Memory B cell (primary cell): ENCODE measurements at regions not wholly inside any gene's neighbourhood (a gene's known extent, or its start where the extent isn't known, plus 50 kb on each side); places are given as distances from the start of the nearest gene placed in this dataset.

Source experiments
- ATAC-seq: fragments of 150-1000 bp; cut with Tn5 transposase; 2 replicates; pipeline ENCODE4 v1.10.0; 2021; ENCODE audit warnings: low read depth, mild to moderate bottlenecking, moderate library complexity
- DNase-seq, 2 donors: peaks; one replicate each; pipeline ENCODE4 v3.0.0; 2022; ENCODE audit warnings: low spot score in 2 of 2
- H3K27ac Mint-ChIP-seq: one replicate; pipeline ENCODE4 v1.8.0; 2022; ENCODE audit warnings: mild to moderate bottlenecking, moderate library complexity, mixed read lengths
- H3K27me3 Mint-ChIP-seq: one replicate; pipeline ENCODE4 v1.8.0; 2022; ENCODE audit warnings: mixed read lengths
- H3K36me3 Mint-ChIP-seq: one replicate; pipeline ENCODE4 v1.8.0; 2022; ENCODE audit warnings: mild to moderate bottlenecking, mixed read lengths
- H3K4me1 Mint-ChIP-seq: one replicate; pipeline ENCODE4 v1.8.0; 2022; ENCODE audit warnings: mixed read lengths
- H3K4me3 Mint-ChIP-seq: one replicate; pipeline ENCODE4 v1.8.0; 2022; ENCODE audit warnings: mild to moderate bottlenecking, moderate library complexity, mixed read lengths
- H3K9me3 Mint-ChIP-seq: one replicate; pipeline ENCODE4 v1.8.0; 2022; ENCODE audit warnings: mixed read lengths

DNA sequence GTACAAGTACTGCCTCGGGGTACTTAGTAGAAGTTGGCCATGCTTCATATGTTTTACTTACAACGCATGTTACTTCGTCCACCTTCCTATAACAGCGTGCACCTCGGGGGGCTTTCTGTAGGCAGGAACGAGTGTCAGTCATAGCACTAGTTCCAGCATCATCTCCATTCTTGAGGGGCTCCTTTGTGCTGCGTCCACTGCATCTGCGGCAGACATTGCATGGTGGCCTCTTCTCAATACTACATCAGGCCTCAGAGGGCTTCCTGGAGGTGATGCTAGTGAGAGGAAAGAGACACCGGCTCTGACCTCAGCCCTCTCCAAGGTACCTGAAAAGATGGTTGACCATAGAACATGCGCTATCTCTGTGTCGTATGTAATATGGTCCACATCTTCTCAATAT, 121.2 kb upstream of the RTL1 start:
- no peak overlapping the region for H3K4me3 Mint-ChIP-seq
- H3K4me1 Mint-ChIP-seq = no peaks in the 10 kb centered on the region
- ATAC-seq = no peak
- no peak overlapping the region for H3K27ac Mint-ChIP-seq
- H3K9me3 Mint-ChIP-seq = peaks cover 10% of the 10 kb centered on the region
- H3K27me3 Mint-ChIP-seq = peaks cover 12% of the 10 kb centered on the region
- no peak for DNase-seq
- peaks cover 5% of the 10 kb centered on the region for H3K36me3 Mint-ChIP-seq

DNA sequence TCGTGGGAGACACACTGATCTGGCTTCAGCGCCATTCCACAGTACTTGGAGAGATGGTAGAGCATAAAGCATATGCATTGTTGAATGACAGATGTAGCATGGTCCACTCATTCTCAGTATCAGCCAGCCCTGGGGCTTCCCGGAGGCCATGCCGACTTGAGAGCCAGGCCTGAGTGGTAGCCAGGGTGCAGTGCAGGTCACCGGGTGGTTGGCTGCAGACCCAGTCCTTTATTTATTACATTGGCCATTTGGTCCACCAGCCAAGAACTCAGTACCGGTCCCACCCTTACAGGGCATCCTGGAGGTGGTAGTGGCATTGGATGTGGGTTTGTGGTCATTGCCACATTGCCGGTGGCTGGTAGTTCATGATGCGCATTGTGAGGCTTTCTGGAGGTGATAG, 121.6 kb upstream of the RTL1 start:
- DNase-seq (no peak), ATAC-seq (no peak)
- no peak overlapping the region for H3K4me3 Mint-ChIP-seq
- peaks cover 6% of the 10 kb centered on the region for H3K9me3 Mint-ChIP-seq
- no peaks in the 10 kb centered on the region for H3K4me1 Mint-ChIP-seq
- no peak overlapping the region for H3K27ac Mint-ChIP-seq
- H3K27me3 Mint-ChIP-seq = peaks cover 7% of the 10 kb centered on the region
- peaks cover 5% of the 10 kb centered on the region for H3K36me3 Mint-ChIP-seq

DNA sequence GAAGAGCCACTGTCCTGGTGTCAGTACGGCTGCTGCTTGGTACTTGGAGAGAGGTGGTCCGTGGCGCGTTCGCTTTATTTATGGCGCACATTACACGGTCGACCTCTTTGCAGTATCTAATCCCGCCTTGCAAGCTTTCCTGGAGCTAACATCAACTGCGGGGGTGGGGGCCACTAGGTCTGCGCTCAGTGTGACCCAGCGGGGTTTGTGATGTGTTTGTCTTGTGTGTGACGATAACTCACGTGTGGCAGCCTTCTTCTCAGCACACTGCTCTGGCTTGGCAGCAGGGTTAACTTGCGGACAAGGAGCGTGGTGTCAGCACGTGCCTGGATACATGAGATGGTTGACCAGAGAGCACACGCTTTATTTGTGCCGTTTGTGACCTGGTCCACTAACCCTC, 122.2 kb upstream of the RTL1 start:
- peaks cover under 1% of the 10 kb centered on the region for H3K36me3 Mint-ChIP-seq
- ATAC-seq = no peak

DNA sequence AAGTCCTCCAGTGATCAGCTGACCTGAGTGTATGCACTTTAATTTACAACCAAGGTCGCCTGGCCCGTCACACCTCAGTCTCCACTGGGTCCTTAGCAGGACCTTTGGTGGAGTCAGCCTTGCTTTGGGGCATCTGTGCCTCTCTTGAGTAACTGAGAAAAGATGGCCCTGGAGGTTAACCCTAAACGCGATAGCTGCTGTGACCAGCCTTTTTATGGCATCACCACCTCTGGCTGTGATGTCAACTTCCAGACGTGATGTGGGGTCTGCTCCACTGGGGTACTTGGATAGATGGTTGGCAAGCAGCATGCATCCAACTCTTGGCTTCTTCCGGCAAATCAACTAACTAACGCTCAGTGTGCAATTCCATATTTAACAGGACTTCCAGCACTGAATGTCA, 122.8 kb upstream of the RTL1 start:
- Mint-ChIP-seq H3K27me3 (peaks cover 1% of the 10 kb centered on the region), H3K4me1 (no peaks in the 10 kb centered on the region), H3K9me3 (no peaks in the 10 kb centered on the region), H3K36me3 (no peaks in the 10 kb centered on the region), H3K27ac (no peak overlapping the region), H3K4me3 (no peak overlapping the region)
- ATAC-seq (no peak), DNase-seq (no peak)

More for the DNA sequence above, 122.2 kb upstream of the RTL1 start:
- no peaks in the 10 kb centered on the region for H3K4me1 Mint-ChIP-seq
- no peak overlapping the region for H3K27ac Mint-ChIP-seq
- peaks cover 2% of the 10 kb centered on the region for H3K27me3 Mint-ChIP-seq
- H3K4me3 Mint-ChIP-seq = no peak overlapping the region
- DNase-seq = no peak
- H3K9me3 Mint-ChIP-seq = peaks cover under 1% of the 10 kb centered on the region

DNA sequence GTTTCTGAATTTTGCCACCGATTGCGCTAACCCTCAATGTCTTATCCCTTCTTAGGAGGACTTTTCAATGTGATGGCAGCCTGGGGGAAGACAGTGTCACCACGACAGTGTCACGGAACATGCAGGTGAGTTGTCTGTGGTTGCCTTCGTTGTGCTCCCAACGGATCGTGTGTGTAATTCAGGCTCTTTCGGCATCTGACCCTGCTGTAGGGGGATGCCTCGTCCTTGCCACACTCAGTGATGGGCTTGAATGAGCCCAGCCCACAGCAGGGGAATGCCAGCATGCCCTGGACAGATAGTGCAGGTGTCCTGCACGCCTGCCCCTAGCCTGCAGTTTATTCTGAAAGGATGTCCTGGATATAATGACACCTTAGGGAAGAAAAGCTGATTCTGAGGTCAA, 123.8 kb upstream of the RTL1 start:
- Mint-ChIP-seq H3K9me3 (no peaks in the 10 kb centered on the region), H3K36me3 (no peaks in the 10 kb centered on the region), H3K4me1 (no peaks in the 10 kb centered on the region), H3K27me3 (peaks cover 1% of the 10 kb centered on the region), H3K4me3 (no peak overlapping the region), H3K27ac (no peak overlapping the region)
- DNase-seq (no peak), ATAC-seq (no peak)

DNA sequence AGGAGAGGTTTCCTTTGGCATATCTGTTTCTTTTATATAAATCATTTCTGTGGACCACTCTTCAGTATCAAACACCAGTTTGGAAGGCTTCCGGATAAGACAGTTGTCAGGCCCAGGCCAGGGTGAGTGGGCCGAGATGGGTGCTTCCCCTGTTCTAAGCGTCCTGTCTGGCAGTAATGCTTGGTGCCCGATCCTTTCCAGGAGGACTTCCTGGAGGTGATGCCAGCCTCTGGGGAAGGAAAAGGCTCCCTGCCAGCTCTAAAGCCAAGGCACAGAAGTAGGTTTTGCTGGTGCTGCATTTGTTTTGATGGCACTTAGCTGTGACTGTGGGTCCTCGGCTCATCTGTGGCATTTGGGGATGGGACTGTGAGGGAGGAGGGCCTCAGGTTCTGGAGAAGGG, 124.4 kb upstream of the RTL1 start:
- no peaks in the 10 kb centered on the region for H3K4me1 Mint-ChIP-seq
- no peaks in the 10 kb centered on the region for H3K9me3 Mint-ChIP-seq
- ATAC-seq (no peak), DNase-seq (no peak)
- H3K27me3 Mint-ChIP-seq = no peaks in the 10 kb centered on the region
- H3K4me3 Mint-ChIP-seq = no peak overlapping the region
- H3K36me3 Mint-ChIP-seq = no peaks in the 10 kb centered on the region
- H3K27ac Mint-ChIP-seq = no peak overlapping the region

DNA sequence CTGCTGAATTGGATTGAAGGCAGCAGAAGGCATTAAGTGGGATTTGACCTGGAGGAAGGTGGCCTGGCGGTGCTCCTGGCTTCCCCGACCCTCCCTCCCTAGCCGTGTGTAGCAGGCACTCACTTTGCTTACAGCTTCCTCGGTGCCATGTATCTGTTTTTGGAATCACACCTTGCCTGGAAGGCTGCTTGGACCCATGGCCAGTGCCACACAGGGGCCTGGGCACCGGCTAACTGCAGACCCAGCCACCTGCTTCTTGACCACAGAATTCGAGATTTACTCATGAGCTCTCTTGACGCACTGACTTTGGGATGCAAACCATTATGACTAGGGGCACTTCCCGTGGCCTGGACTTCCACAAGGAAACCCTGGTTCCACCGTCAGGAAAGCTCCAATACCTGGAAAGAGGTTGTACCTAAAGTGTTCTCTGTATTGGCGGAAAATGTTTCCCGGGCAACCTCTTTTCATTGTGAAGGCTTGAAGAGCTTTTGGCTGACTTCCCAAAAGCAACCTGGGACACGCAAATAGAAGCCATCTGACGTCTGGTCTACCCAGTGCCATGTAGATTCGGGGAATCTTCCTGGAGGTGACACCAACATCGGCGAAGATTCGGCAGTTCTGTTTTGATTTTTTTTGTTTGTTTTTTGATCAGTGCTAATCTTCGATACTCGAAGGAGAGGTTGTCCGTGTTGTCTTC, 125.6 kb upstream of the RTL1 start:
- Mint-ChIP-seq H3K4me1 (no peaks in the 10 kb centered on the region), H3K27me3 (no peaks in the 10 kb centered on the region), H3K27ac (no peak overlapping the region), H3K36me3 (no peaks in the 10 kb centered on the region), H3K9me3 (no peaks in the 10 kb centered on the region), H3K4me3 (no peak overlapping the region)
- DNase-seq = no peak
- no peak for ATAC-seq

DNA sequence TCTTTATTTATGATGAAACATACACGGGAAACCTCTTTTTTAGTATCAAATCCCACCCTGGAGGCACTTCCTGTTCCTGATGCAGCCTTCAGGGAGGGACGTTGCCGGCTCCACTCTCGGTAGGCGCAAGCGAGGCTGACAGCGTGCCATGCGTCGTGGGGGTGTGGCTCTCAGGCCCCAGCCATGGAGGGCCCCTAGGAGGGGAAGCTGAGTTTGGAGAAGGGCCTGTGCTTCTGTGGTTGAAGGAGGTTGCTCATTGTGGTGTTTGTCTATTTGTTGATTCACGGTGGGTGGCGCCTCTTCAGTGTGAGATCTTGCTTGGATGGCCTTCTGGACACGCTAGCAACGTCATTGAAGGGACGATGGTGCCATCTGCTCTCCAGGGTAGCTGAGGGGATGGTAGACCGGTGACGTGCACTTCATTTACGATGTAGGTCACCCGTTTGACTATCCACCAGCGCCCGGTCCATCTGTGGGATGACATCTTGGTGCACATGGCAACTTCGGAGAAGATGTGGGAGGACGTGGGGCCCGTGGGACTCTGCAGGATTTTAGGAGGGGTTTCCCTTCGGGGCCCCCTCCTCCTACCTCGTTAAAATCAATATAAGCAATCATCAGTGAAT, 126.3 kb upstream of the RTL1 start:
- Mint-ChIP-seq H3K27ac (no peak overlapping the region), H3K4me1 (no peaks in the 10 kb centered on the region), H3K36me3 (no peaks in the 10 kb centered on the region), H3K27me3 (no peaks in the 10 kb centered on the region), H3K4me3 (no peak overlapping the region), H3K9me3 (no peaks in the 10 kb centered on the region)
- ATAC-seq (no peak), DNase-seq (no peak)

DNA sequence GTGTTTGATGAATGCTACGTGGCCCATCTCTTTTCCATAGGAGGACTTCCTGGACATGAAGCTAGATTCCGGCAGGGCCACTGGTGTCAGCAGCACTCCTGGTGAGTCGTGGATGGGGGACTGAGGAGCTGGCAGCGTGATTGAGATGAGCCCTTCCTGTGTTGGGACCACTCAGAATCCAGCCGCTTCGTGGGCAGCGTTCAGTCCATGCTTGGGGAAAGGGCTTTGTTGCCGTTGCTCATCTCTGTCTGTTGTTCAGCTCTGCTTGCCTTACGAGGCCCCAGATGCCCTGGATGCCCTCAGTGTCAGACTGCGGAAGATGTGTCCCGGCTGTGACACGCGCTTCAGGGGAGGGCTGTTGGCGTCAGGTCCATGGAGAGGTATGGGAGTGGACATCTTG, 127.1 kb upstream of the RTL1 start:
- no peaks in the 10 kb centered on the region for H3K27me3 Mint-ChIP-seq
- no peak for DNase-seq
- no peak overlapping the region for H3K27ac Mint-ChIP-seq
- no peaks in the 10 kb centered on the region for H3K9me3 Mint-ChIP-seq
- H3K4me1 Mint-ChIP-seq = no peaks in the 10 kb centered on the region
- no peak for ATAC-seq
- H3K4me3 Mint-ChIP-seq = no peak overlapping the region
- H3K36me3 Mint-ChIP-seq = no peaks in the 10 kb centered on the region

DNA sequence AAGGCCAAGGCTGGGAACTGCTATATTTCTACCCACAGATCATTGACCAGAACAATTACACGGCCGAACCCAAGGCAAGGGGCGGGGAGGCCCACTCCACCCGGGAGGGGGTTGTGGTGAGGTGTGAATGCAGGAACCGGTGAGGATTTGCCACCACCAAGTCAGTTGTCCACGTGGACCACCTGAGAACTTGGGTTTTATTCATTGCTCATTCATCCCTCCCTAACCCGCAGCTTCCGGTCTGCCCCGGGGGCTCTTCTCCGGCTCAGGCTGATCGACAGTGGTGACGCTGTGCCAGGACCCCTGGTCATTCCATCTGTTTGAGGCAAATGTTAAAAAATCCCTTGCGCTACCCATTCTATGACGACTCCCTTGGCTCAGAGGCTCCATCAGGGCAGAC, 127.7 kb upstream of the RTL1 start:
- no peaks in the 10 kb centered on the region for H3K36me3 Mint-ChIP-seq
- H3K27ac Mint-ChIP-seq = no peak overlapping the region
- DNase-seq = no peak
- ATAC-seq = no peak
- H3K27me3 Mint-ChIP-seq = no peaks in the 10 kb centered on the region
- peaks cover under 1% of the 10 kb centered on the region for H3K9me3 Mint-ChIP-seq
- no peak overlapping the region for H3K4me3 Mint-ChIP-seq
- no peaks in the 10 kb centered on the region for H3K4me1 Mint-ChIP-seq

DNA sequence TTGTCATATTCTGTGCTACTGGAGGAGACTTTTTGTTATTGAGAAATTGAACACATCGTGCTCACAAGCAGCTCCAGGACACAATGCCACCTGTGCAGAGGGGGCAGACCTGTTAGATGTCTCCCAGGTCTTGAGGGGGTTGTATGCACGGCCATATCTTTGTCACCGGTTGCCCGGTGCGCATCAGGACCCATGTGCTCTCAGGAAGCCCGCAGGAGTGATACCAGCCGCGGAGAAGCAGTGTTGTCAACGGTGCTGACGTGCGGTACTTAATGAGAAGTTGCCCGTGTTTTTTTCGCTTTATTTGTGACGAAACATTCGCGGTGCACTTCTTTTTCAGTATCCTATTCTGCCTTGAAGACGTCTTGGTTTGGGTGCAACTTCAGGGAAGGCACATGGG, 128.2 kb upstream of the RTL1 start:
- no peaks in the 10 kb centered on the region for H3K27me3 Mint-ChIP-seq
- no peaks in the 10 kb centered on the region for H3K36me3 Mint-ChIP-seq
- no peaks in the 10 kb centered on the region for H3K4me1 Mint-ChIP-seq
- DNase-seq (no peak), ATAC-seq (no peak)
- peaks cover 2% of the 10 kb centered on the region for H3K9me3 Mint-ChIP-seq
- no peak overlapping the region for H3K27ac Mint-ChIP-seq
- H3K4me3 Mint-ChIP-seq = no peak overlapping the region

DNA sequence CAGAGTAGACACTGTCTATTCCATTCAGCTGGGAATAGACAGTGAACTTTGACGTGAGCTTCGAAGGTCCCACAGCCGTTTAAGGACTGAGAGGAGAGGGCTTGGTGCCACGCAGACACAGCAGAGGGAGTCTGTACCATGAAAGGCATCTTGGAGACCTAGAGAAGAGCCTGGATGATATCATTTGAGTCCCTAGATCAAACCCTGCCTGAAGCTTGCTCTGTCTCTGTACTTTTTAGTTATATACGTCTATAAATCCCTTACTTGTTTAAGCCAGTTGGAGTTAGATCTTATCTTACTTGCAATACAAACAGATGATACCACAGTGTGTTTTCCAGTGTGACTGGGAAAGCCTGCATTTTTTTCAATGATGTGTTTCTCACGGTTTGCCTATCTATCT, 128.9 kb upstream of the RTL1 start:
- Mint-ChIP-seq H3K4me3 (no peak overlapping the region), H3K4me1 (no peaks in the 10 kb centered on the region), H3K9me3 (peaks cover 2% of the 10 kb centered on the region), H3K27me3 (no peaks in the 10 kb centered on the region), H3K36me3 (no peaks in the 10 kb centered on the region), H3K27ac (no peak overlapping the region)
- DNase-seq (no peak), ATAC-seq (no peak)

DNA sequence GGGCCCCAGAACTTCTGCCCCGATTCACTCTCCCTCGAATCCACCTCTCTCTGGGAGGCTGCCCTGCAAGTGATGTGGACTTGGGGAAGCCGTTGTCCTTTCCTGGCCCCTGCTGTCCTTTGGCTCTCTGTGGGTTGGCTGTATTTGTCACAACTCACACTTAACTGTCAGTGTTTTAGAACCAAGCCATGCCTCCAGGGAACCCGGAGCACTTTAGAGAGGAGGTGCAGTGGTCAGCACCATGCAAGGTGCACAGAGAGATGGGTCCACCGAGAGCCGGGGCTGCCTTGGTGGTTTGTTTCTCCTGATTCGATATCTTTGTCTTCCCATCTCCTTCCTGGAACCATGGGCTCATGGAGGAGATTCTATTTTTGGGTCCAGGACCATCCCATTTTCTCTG, 129.5 kb upstream of the RTL1 start:
- H3K4me3 Mint-ChIP-seq = no peak overlapping the region
- H3K27ac Mint-ChIP-seq = no peak overlapping the region
- DNase-seq (no peak), ATAC-seq (no peak)
- H3K4me1 Mint-ChIP-seq = no peaks in the 10 kb centered on the region
- H3K9me3 Mint-ChIP-seq = peaks cover 4% of the 10 kb centered on the region
- no peaks in the 10 kb centered on the region for H3K36me3 Mint-ChIP-seq
- no peaks in the 10 kb centered on the region for H3K27me3 Mint-ChIP-seq

DNA sequence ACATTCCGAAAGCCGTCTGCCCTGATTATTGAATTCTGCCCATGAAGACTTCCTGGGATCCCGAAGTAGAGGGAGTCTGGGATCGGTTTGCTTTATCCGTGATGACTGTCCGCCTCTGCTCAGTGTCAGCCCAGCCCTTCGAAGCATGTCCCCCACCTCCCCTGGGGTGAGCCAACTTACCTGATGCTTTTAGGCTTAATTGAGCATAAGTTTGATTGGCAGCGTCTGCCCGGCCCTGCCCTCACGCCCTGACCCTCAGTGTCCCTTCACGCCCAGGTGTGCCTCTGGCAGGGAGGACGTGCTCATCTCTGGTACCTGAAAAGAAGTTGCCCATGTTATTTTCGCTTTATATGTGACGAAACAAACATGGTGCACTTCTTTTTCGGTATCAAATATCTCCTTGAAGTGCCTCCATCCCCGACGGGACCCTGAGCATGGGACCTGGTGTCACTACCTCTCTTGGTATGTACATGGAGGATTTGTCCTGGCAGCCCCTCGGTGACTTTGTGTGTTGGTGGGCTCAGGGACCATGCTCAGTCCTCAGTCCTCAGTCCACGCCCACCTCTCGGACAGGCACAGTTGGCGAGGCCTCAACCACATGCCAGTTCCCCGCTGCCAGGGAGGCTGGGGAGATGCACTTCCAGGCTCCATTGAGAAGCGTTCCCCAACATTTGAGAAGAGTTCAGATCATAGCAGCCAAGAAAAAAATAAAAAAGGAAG, 130.1 kb upstream of the RTL1 start:
- DNase-seq = no peak
- H3K9me3 Mint-ChIP-seq = peaks cover 4% of the 10 kb centered on the region
- H3K4me1 Mint-ChIP-seq = no peaks in the 10 kb centered on the region
- ATAC-seq = no peak
- H3K27me3 Mint-ChIP-seq = no peaks in the 10 kb centered on the region
- H3K27ac Mint-ChIP-seq = no peak overlapping the region
- H3K36me3 Mint-ChIP-seq = no peaks in the 10 kb centered on the region
- no peak overlapping the region for H3K4me3 Mint-ChIP-seq

DNA sequence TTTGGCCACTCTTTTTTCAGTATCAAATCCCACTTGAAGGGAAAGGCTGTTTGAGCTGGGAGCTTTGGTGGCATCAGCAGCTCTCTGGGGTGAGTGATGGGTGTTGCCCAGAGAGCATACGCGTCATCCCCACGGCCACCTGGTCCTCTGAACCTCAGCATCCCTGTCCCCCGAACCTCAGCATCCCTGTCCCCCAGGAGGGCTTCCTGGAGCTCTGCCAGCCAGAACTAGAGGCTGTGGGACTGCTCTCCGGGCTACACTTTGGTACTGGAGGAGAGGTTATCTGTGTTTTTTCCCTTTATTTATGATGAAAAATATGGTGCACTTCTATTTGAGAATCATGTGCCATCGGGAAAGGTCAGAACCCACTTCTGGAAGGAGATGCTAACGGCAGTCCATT, 131.5 kb upstream of the RTL1 start:
- Mint-ChIP-seq H3K9me3 (peaks cover 4% of the 10 kb centered on the region), H3K4me3 (no peak overlapping the region), H3K36me3 (no peaks in the 10 kb centered on the region), H3K4me1 (no peaks in the 10 kb centered on the region), H3K27me3 (no peaks in the 10 kb centered on the region), H3K27ac (no peak overlapping the region)
- no peak for ATAC-seq
- no peak for DNase-seq
